IMR-90 (cell line): ENCODE measurements at regions not wholly inside any gene's neighbourhood (a gene's known extent, or its start where the extent isn't known, plus 50 kb on each side); places are given as distances from the start of the nearest gene placed in this dataset.

Experiments
- ATAC-seq: fragments of 200-7000 bp; cut with Tn5 transposase; 2 replicates; pipeline ENCODE4 v1.9.1; 2020; ENCODE audit warnings: low read depth, mild to moderate bottlenecking, moderate library complexity
- BruUV-seq: library from RNA; stranded (reverse); fragments of 400-500 nt; replicated peaks from 2 replicates; lab custom pipeline; 2021; lab: Mats Ljungman, UMichigan
- CTCF ChIA-PET: fragments of 300-600 bp; formaldehyde crosslinking; extraction: SDS; loops from one replicate; lab custom pipeline; 2021; ENCODE audit warnings: antibody characterized with exemption; lab: Yijun Ruan, JAX
- POLR2A ChIA-PET: fragments of 300-600 bp; sonication (Branson Sonifier 250); formaldehyde crosslinking; loops from one replicate; lab custom pipeline; 2022; ENCODE audit warnings: antibody characterized with exemption; ENCODE audit not compliant: unreplicated experiment; lab: Charles Lee
- DNase-seq: peaks from one replicate; pipeline ENCODE4 v3.0.0; 2013
- H2AFZ ChIP-seq: replicated peaks from 2 replicates; pipeline ENCODE3; 2013; ENCODE audit warnings: low read length, mild to moderate bottlenecking; ENCODE audit not compliant: poor library complexity
- H2AK5ac ChIP-seq: 2 replicates; pipeline ENCODE4 v1.6.1; 2013; ENCODE audit warnings: low read depth, low read length, inconsistent platforms
- H2AK9ac ChIP-seq: replicated peaks from 2 replicates; pipeline ENCODE3; 2013; ENCODE audit warnings: mild to moderate bottlenecking, low read depth, low read length, moderate library complexity; ENCODE audit not compliant: poor library complexity
- H2BK120ac ChIP-seq: 2 replicates; pipeline ENCODE4 v1.6.1; 2013; ENCODE audit warnings: low read depth, low read length, inconsistent platforms
- H2BK15ac ChIP-seq: 3 replicates; pipeline ENCODE4 v1.6.1; 2013; ENCODE audit warnings: low read depth, low read length, inconsistent platforms
- H2BK20ac ChIP-seq: 2 replicates; pipeline ENCODE4 v1.6.1; 2013; ENCODE audit warnings: low read depth, mild to moderate bottlenecking, inconsistent platforms, low read length, moderate library complexity
- H2BK5ac ChIP-seq: 2 replicates; pipeline ENCODE4 v1.6.1; 2013; ENCODE audit warnings: mild to moderate bottlenecking, low read depth, low read length, inconsistent platforms; ENCODE audit not compliant: poor library complexity, severe bottlenecking
- H3K14ac ChIP-seq: replicated peaks from 2 replicates; pipeline ENCODE4 v1.6.1; 2013; ENCODE audit warnings: low read depth, low read length, inconsistent platforms
- H3K18ac ChIP-seq: 2 replicates; pipeline ENCODE4 v1.6.1; 2013; ENCODE audit warnings: low read depth, low read length, control low read depth
- H3K23ac ChIP-seq: 2 replicates; pipeline ENCODE4 v1.6.1; 2013; ENCODE audit warnings: low read depth, low read length, inconsistent platforms
- H3K27ac ChIP-seq: 2 replicates; pipeline ENCODE4 v1.5.1; 2013; ENCODE audit warnings: mild to moderate bottlenecking, control low read depth, low read length; ENCODE audit not compliant: insufficient read depth
- H3K27me3 ChIP-seq: 2 replicates; pipeline ENCODE4 v1.6.1; 2013; ENCODE audit warnings: low read length; ENCODE audit not compliant: control insufficient read depth, insufficient read depth
- H3K36me3 ChIP-seq: 2 replicates; pipeline ENCODE4 v1.6.1; 2013; ENCODE audit warnings: low read length, mixed read lengths; ENCODE audit not compliant: control insufficient read depth, insufficient read depth
- H3K4ac ChIP-seq: 2 replicates; pipeline ENCODE4 v1.6.1; 2013; ENCODE audit warnings: low read depth, low read length, inconsistent platforms
- H3K4me1 ChIP-seq: 2 replicates; pipeline ENCODE4 v1.6.1; 2013; ENCODE audit warnings: low read length, mixed read lengths; ENCODE audit not compliant: control insufficient read depth, insufficient read depth
- H3K4me2 ChIP-seq: 2 replicates; pipeline ENCODE4 v1.6.1; 2013; ENCODE audit warnings: low read depth, mild to moderate bottlenecking, control low read depth, low read length, moderate library complexity
- H3K4me3 ChIP-seq: 2 replicates; pipeline ENCODE4 v1.5.1; 2013; ENCODE audit warnings: low read depth, mild to moderate bottlenecking, control low read depth, low read length, moderate library complexity; ENCODE audit not compliant: insufficient read depth
- H3K56ac ChIP-seq: 2 replicates; pipeline ENCODE4 v1.6.1; 2013; ENCODE audit warnings: low read length, inconsistent platforms; ENCODE audit not compliant: insufficient read depth; ENCODE audit errors: extremely low read depth
- H3K79me1 ChIP-seq, 2 experiments: 2 replicates each; pipeline ENCODE4 v1.6.1; 2013; ENCODE audit warnings: low read length in 2 of 2, inconsistent platforms in 1 of 2, low read depth in 1 of 2
- H3K9ac ChIP-seq: 2 replicates; pipeline ENCODE4 v1.6.1; 2013; ENCODE audit warnings: low read depth, low read length, control low read depth
- H3K9me1 ChIP-seq: 2 replicates; pipeline ENCODE4 v1.6.1; 2013; ENCODE audit warnings: low read length, inconsistent platforms; ENCODE audit not compliant: insufficient read depth
- H3K9me3 ChIP-seq: 2 replicates; pipeline ENCODE4 v1.6.1; 2013; ENCODE audit warnings: low read length; ENCODE audit not compliant: control insufficient read depth, insufficient read depth
- H4K20me1 ChIP-seq: 2 replicates; pipeline ENCODE4 v1.6.1; 2013; ENCODE audit warnings: low read length, inconsistent platforms; ENCODE audit not compliant: insufficient read depth
- H4K5ac ChIP-seq: 2 replicates; pipeline ENCODE4 v1.6.1; 2013; ENCODE audit warnings: mild to moderate bottlenecking, low read depth, low read length, control low read depth
- H4K8ac ChIP-seq, 2 experiments: 2 replicates each; pipeline ENCODE4 v1.6.1; 2013; ENCODE audit warnings: low read depth in 2 of 2, low read length in 2 of 2, control low read depth in 1 of 2, inconsistent platforms in 1 of 2
- H4K91ac ChIP-seq: 2 replicates; pipeline ENCODE4 v1.6.1; 2013; ENCODE audit warnings: low read depth, low read length, inconsistent platforms; ENCODE audit not compliant: insufficient read depth
- CHD1 ChIP-seq: IDR thresholded peaks from 2 replicates; pipeline ENCODE4 v1.6.1; 2012; ENCODE audit warnings: low read depth, low read length, improper control_type of control experiment
- dilution Hi-C: fragments of 300-500 bp; cut with HindIII; formaldehyde crosslinking; loops from one replicate; pipeline ENCODE4 v1.14.3; 2018; ENCODE audit warnings: low sequenced_read_pairs; ENCODE audit not compliant: unreplicated experiment
- in situ Hi-C: fragments of 300-500 bp; cut with MboI; formaldehyde crosslinking; loops from 3 replicates; pipeline ENCODE4 v1.14.3; 2019; ENCODE audit warnings: low sequenced_read_pairs, inconsistent platforms, mixed read lengths
- intact Hi-C: fragments of 100-400 bp; cut with micrococcal nuclease; formaldehyde crosslinking; loops from 2 replicates; pipeline ENCODE4 v1.10.0; 2022
- TF ChIP-seq, protein P1 (sequence below): fragments of 150-350 bp; IDR thresholded peaks from 2 replicates; pipeline ENCODE4 v1.6.1; 2017; ENCODE audit warnings: mild to moderate bottlenecking, antibody characterized with exemption, low read length, low read depth

DNA sequence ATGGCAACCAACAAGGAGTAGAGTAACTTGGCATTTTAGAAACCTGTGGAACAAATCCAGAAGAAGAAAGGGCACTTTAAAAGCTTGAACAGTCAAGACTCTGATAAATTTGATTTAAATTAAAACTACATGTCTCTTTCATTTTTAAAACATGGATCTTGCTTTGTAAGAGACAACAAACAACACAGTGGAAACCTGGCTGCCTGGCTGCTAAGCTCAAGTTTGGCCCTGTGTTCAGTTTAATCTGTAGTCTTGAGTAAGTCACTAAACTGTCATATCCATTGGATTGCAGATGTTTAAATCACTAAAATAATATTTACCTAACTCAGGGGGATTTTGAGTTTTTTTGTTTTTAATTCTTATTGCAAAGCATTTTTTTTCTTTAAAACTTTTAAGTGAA, 374.9 kb upstream of the SEMA3D start:
- no peak overlapping the region for H3K4me2 ChIP-seq
- H4K8ac ChIP-seq, result no peak overlapping the region; a peak in 1 of 4 replicates
- no peaks in the 10 kb centered on the region for H3K79me1 ChIP-seq
- H3K4me3 ChIP-seq, result no peak overlapping the region
- H2BK120ac ChIP-seq, result no peak overlapping the region
- no peak overlapping the region for H3K4ac ChIP-seq
- no peak overlapping the region for H3K23ac ChIP-seq
- dilution Hi-C loops, result no loop called here
- no peak overlapping the region for H2AK5ac ChIP-seq
- no peaks in the 10 kb centered on the region for H3K9me1 ChIP-seq
- ATAC-seq, result no peak
- no peak overlapping the region for H2AFZ ChIP-seq
- ChIA-PET POLR2A (no interaction called here), CTCF (no interaction called here)
- no peak overlapping the region for H4K91ac ChIP-seq
- no peak overlapping the region for H2BK20ac ChIP-seq
- H4K20me1 ChIP-seq, result no peaks in the 10 kb centered on the region
- no peaks in the 10 kb centered on the region for H3K27me3 ChIP-seq
- H2BK5ac ChIP-seq, result no peak overlapping the region
- no peaks in the 10 kb centered on the region for H3K9me3 ChIP-seq
- no peak overlapping the region for H2AK9ac ChIP-seq
- H3K14ac ChIP-seq, result no peak overlapping the region
- no peak for DNase-seq
- no peak overlapping the region for H3K18ac ChIP-seq
- no TSS peak for BruUV-seq
- no peak overlapping the region for H2BK15ac ChIP-seq
- TF ChIP-seq CHD1, result no peak
- TF ChIP-seq, protein P1, sequence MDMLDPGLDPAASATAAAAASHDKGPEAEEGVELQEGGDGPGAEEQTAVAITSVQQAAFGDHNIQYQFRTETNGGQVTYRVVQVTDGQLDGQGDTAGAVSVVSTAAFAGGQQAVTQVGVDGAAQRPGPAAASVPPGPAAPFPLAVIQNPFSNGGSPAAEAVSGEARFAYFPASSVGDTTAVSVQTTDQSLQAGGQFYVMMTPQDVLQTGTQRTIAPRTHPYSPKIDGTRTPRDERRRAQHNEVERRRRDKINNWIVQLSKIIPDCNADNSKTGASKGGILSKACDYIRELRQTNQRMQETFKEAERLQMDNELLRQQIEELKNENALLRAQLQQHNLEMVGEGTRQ, result no peak
- no peak overlapping the region for H3K56ac ChIP-seq
- H3K9ac ChIP-seq, result no peak overlapping the region
- H4K5ac ChIP-seq, result no peak overlapping the region
- H3K27ac ChIP-seq, result no peak overlapping the region
- intact Hi-C loops, result no loop called here
- H3K4me1 ChIP-seq, result no peaks in the 10 kb centered on the region
- in situ Hi-C loops, result no loop called here
- no peaks in the 10 kb centered on the region for H3K36me3 ChIP-seq
